Endodermal cell (in vitro differentiated cells): ENCODE measurements at regions not wholly inside any gene's neighbourhood (a gene's known extent, or its start where the extent isn't known, plus 50 kb on each side); places are given as distances from the start of the nearest gene placed in this dataset.

Experiments used
- DNase-seq: peaks from one replicate; pipeline ENCODE4 v3.0.0-alpha.2; 2017
- H3K27ac ChIP-seq: 2 replicates; pipeline ENCODE4 v1.5.1; 2013; ENCODE audit warnings: mild to moderate bottlenecking, low read depth, low read length, moderate library complexity
- H3K27me3 ChIP-seq: 2 replicates; pipeline ENCODE4 v1.6.1; 2013; ENCODE audit warnings: mild to moderate bottlenecking, low read length, moderate library complexity; ENCODE audit not compliant: insufficient read depth, control insufficient read depth, poor library complexity, severe bottlenecking
- H3K36me3 ChIP-seq: 2 replicates; pipeline ENCODE4 v1.7.0; 2013; ENCODE audit warnings: mild to moderate bottlenecking, low read length, moderate library complexity; ENCODE audit not compliant: control insufficient read depth, insufficient read depth
- H3K4me1 ChIP-seq: one replicate; pipeline ENCODE4 v1.7.0; 2013; ENCODE audit warnings: low read length; ENCODE audit not compliant: control insufficient read depth, insufficient read depth
- H3K4me3 ChIP-seq: 2 replicates; pipeline ENCODE4 v1.5.1; 2013; ENCODE audit warnings: mild to moderate bottlenecking, low read length, moderate library complexity
- H3K9ac ChIP-seq: 2 replicates; pipeline ENCODE4 v1.6.1; 2013; ENCODE audit warnings: mild to moderate bottlenecking, low read length, moderate library complexity; ENCODE audit not compliant: poor library complexity, severe bottlenecking; ENCODE audit errors: extremely low read depth
- H3K9me3 ChIP-seq: 2 replicates; pipeline ENCODE4 v1.6.1; 2013; ENCODE audit warnings: mild to moderate bottlenecking, low read length, moderate library complexity; ENCODE audit not compliant: control insufficient read depth
- H3K27ac Mint-ChIP-seq: 2 replicates; pipeline ENCODE4 v1.8.0; 2020; ENCODE audit warnings: mixed read lengths
- H3K27me3 Mint-ChIP-seq: 2 replicates; pipeline ENCODE4 v1.8.0; 2021; ENCODE audit warnings: mild to moderate bottlenecking, mixed read lengths; ENCODE audit not compliant: insufficient read depth
- H3K36me3 Mint-ChIP-seq: 2 replicates; pipeline ENCODE4 v1.8.0; 2020; ENCODE audit warnings: low read depth, mixed read lengths
- H3K4me1 Mint-ChIP-seq: 2 replicates; pipeline ENCODE4 v1.8.0; 2020; ENCODE audit warnings: mixed read lengths
- H3K4me3 Mint-ChIP-seq: 2 replicates; pipeline ENCODE4 v1.8.0; 2020; ENCODE audit warnings: mild to moderate bottlenecking, moderate library complexity, mixed read lengths
- H3K9me3 Mint-ChIP-seq: 2 replicates; pipeline ENCODE4 v1.8.0; 2020; ENCODE audit warnings: mild to moderate bottlenecking, mixed read lengths
- CTCF ChIP-seq: fragments of 200-600 bp; sonication (generic); conservative IDR thresholded peaks from 2 replicates; pipeline ENCODE4 v1.5.0; 2021; ENCODE audit warnings: antibody characterized with exemption, mild to moderate bottlenecking
- WGBS, 2 experiments: methylation state at CpG; one replicate each; pipeline versions ENCODE4 v1.1.5 to v1.1.7; 2013; ENCODE audit warnings: missing lambda C conversion rate in 2 of 2, mixed read lengths in 1 of 2; ENCODE audit not compliant: insufficient coverage in 1 of 2, insufficient read length in 1 of 2; 5-methylcytosine and 5-hydroxymethylcytosine counted together

- Histone ChIP-seq H3K9me3 (peaks cover 6% of the 10 kb centered on the region), H3K4me1 (peaks cover 11% of the 10 kb centered on the region), H3K4me3 (no peak overlapping the region), H3K27me3 (no peaks in the 10 kb centered on the region), H3K27ac (no peak overlapping the region), H3K9ac (no peak overlapping the region), H3K36me3 (no peaks in the 10 kb centered on the region)
- Mint-ChIP-seq H3K4me1 (peaks cover 22% of the 10 kb centered on the region), H3K4me3 (no peak overlapping the region), H3K27me3 (no peaks in the 10 kb centered on the region), H3K36me3 (peaks cover 4% of the 10 kb centered on the region), H3K9me3 (peaks cover 24% of the 10 kb centered on the region), H3K27ac (peak overlapping the region; percentile 65)
- WGBS, 2 experiments: 73 to 77% methylated on average over 8 to 12 of the region's 12 CpGs
- DNase-seq: no peak
- TF ChIP-seq CTCF: no peak
These were observed 135.9 kb upstream of the ARL4C start for GRCh38 chr2:234632527-234633391.

GRCh38 chr2:234631646-234632514 lies 135.0 kb upstream of the ARL4C start:
- no peak overlapping the region for H3K27ac ChIP-seq
- no peak overlapping the region for H3K9ac ChIP-seq
- 38 to 42% methylated on average over 7 to 13 of the region's 13 CpGs for WGBS, 2 experiments
- no peak overlapping the region for H3K4me3 ChIP-seq
- H3K4me1 ChIP-seq: peaks cover 11% of the 10 kb centered on the region
- peak; percentile 86 for DNase-seq
- peak overlapping the region; percentile 65 for H3K27ac Mint-ChIP-seq
- peaks cover 2% of the 10 kb centered on the region for H3K9me3 ChIP-seq
- no peak overlapping the region for H3K4me3 Mint-ChIP-seq
- peaks cover 16% of the 10 kb centered on the region for H3K9me3 Mint-ChIP-seq
- peaks cover 4% of the 10 kb centered on the region for H3K36me3 Mint-ChIP-seq
- no peak for TF ChIP-seq CTCF
- H3K27me3 ChIP-seq: no peaks in the 10 kb centered on the region
- H3K27me3 Mint-ChIP-seq: no peaks in the 10 kb centered on the region
- H3K36me3 ChIP-seq: no peaks in the 10 kb centered on the region
- peaks cover 22% of the 10 kb centered on the region for H3K4me1 Mint-ChIP-seq

- no peak overlapping the region for H3K27ac Mint-ChIP-seq
- no peak overlapping the region for H3K27ac ChIP-seq
These were observed 133.9 kb upstream of the ARL4C start for GRCh38 chr2:234630801-234631261.

More at GRCh38 chr2:234630801-234631261, 133.9 kb upstream of the ARL4C start:
- Histone ChIP-seq H3K4me1 (peaks cover 11% of the 10 kb centered on the region), H3K4me3 (no peak overlapping the region), H3K9ac (no peak overlapping the region), H3K9me3 (no peaks in the 10 kb centered on the region), H3K27me3 (no peaks in the 10 kb centered on the region), H3K36me3 (no peaks in the 10 kb centered on the region)
- no peak for DNase-seq
- H3K36me3 Mint-ChIP-seq: peaks cover 1% of the 10 kb centered on the region
- no peak for TF ChIP-seq CTCF
- peaks cover 7% of the 10 kb centered on the region for H3K9me3 Mint-ChIP-seq
- whole genome bisulfite sequencing, 2 experiments: 26 to 57% methylated on average over 5 to 6 of the region's 6 CpGs
- H3K4me1 Mint-ChIP-seq: peaks cover 26% of the 10 kb centered on the region
- no peak overlapping the region for H3K4me3 Mint-ChIP-seq
- H3K27me3 Mint-ChIP-seq: no peaks in the 10 kb centered on the region
